Gastrocnemius medialis (tissue), 4 donors: ENCODE measurements at regions not wholly inside any gene's neighbourhood (a gene's known extent, or its start where the extent isn't known, plus 50 kb on each side); places are given as distances from the start of the nearest gene placed in this dataset.

Source experiments
- ATAC-seq, 2 donors: fragments of 150-250 bp; one replicate each; pipeline ENCODE4 v1.9.1; 2016
- DNase-seq, 2 donors: peaks; one replicate each; pipeline ENCODE4 v3.0.0-alpha.2; 2019
- H3K27ac ChIP-seq, 4 donors: fragments of 200-600 bp; sonication (generic); 1 replicate in 1 of 4; 2 replicates in 3 of 4; pipeline ENCODE4 v1.5.1; 2016 to 2018; ENCODE audit warnings: mild to moderate bottlenecking in 2 of 4, moderate library complexity in 1 of 4
- H3K27me3 ChIP-seq, 3 donors: fragments of 200-600 bp; sonication (generic) in 2 of 3; 1 replicate in 1 of 3; 2 replicates in 2 of 3; pipeline versions ENCODE4 v1.5.1 to v1.6.0; 2016 to 2019; ENCODE audit warnings: mild to moderate bottlenecking in 1 of 3, moderate library complexity in 1 of 3
- H3K36me3 ChIP-seq, 2 donors: fragments of 200-600 bp; sonication (generic) in 1 of 2; one replicate each; pipeline ENCODE4 v1.5.1; 2017 to 2018
- H3K4me1 ChIP-seq, 2 donors: fragments of 200-600 bp; sonication (generic) in 1 of 2; one replicate each; pipeline ENCODE4 v1.5.1; 2016 to 2017; ENCODE audit warnings: mild to moderate bottlenecking in 2 of 2
- H3K4me3 ChIP-seq, 4 donors: fragments of 200-600 bp; sonication (generic) in 3 of 4; 1 replicate in 1 of 4; 2 replicates in 3 of 4; pipeline ENCODE4 v1.5.1; 2016 to 2019; ENCODE audit warnings: mild to moderate bottlenecking in 2 of 4
- H3K9me3 ChIP-seq, 3 donors: fragments of 200-600 bp; sonication (generic) in 2 of 3; 1 replicate in 1 of 3; 2 replicates in 2 of 3; pipeline ENCODE4 v1.5.1; 2016 to 2019
- CTCF ChIP-seq, 5 experiments: fragments of 450-650 bp in 3 of 5; fragments of 200-600 bp in 2 of 5; sonication (generic) in 2 of 5; IDR thresholded peaks in 4 of 5; conservative IDR thresholded peaks in 1 of 5; 1 replicate in 4 of 5; 2 replicates in 1 of 5; pipeline ENCODE4 v1.5.1; 2016 to 2019; ENCODE audit warnings: antibody characterized with exemption in 5 of 5, mild to moderate bottlenecking in 3 of 5, moderate library complexity in 3 of 5
- POLR2A ChIP-seq, 2 donors: fragments of 450-650 bp; IDR thresholded peaks; one replicate each; pipeline ENCODE4 v1.6.1; 2017; ENCODE audit warnings: antibody characterized with exemption in 2 of 2, mild to moderate bottlenecking in 2 of 2, moderate library complexity in 2 of 2
- in situ Hi-C, 4 donors: fragments of 200-750 bp; cut with MboI; loops; one replicate each; pipeline versions ENCODE4 v1.15.0 to v1.8.0; 2017; ENCODE audit warnings: low sequenced_read_pairs in 4 of 4
- intact Hi-C: fragments of 100-400 bp; cut with DNase I; formaldehyde crosslinking; loops from one replicate; pipeline ENCODE4 v1.15.1; 2023; ENCODE audit warnings: low total_unique reads

- intact Hi-C loops: no loop called here
Measured at GRCh38 chr3:63048367-63049326, 173.4 kb upstream of the CADPS start.

GRCh38 chr3:63050548-63051177 lies 175.4 kb upstream of the CADPS start:
- intact Hi-C loops (no loop called here), in situ Hi-C loops (no loop called here)
- DNase-seq (no peak), ATAC-seq (no peak)
- TF ChIP-seq CTCF (IDR thresholded peaks at IDR 0.05 in 4 of 5, conservative IDR thresholded peaks at IDR 0.05 in 1 of 5): no peak
- no peak for TF ChIP-seq POLR2A (IDR thresholded peaks at IDR 0.05)
- Histone ChIP-seq H3K9me3 (no peaks in the 10 kb centered on the region), H3K36me3 (no peaks in the 10 kb centered on the region), H3K4me1 (no peaks in the 10 kb centered on the region), H3K27ac (no peak overlapping the region), H3K27me3 (no peaks in the 10 kb centered on the region), H3K4me3 (no peak overlapping the region)

More at GRCh38 chr3:63048367-63049326, 173.4 kb upstream of the CADPS start:
- ATAC-seq: no peak
- no peak overlapping the region for H3K27ac ChIP-seq
- no peaks in the 10 kb centered on the region for H3K36me3 ChIP-seq
- no peaks in the 10 kb centered on the region for H3K4me1 ChIP-seq
- no peak for DNase-seq
- TF ChIP-seq POLR2A (IDR thresholded peaks at IDR 0.05) (no peak), CTCF (IDR thresholded peaks at IDR 0.05 in 4 of 5, conservative IDR thresholded peaks at IDR 0.05 in 1 of 5) (no peak)
- H3K9me3 ChIP-seq: no peaks in the 10 kb centered on the region
- H3K4me3 ChIP-seq: no peak overlapping the region
- no peaks in the 10 kb centered on the region for H3K27me3 ChIP-seq
- in situ Hi-C loops: no loop called here

GRCh38 chr3:63051920-63052319 lies 176.7 kb upstream of the CADPS start:
- intact Hi-C loops: no loop called here
- Histone ChIP-seq H3K9me3 (no peaks in the 10 kb centered on the region), H3K27me3 (no peaks in the 10 kb centered on the region), H3K27ac (no peak overlapping the region), H3K36me3 (no peaks in the 10 kb centered on the region), H3K4me3 (no peak overlapping the region), H3K4me1 (no peaks in the 10 kb centered on the region)
- no peak for TF ChIP-seq POLR2A (IDR thresholded peaks at IDR 0.05)
- TF ChIP-seq CTCF (IDR thresholded peaks at IDR 0.05 in 4 of 5, conservative IDR thresholded peaks at IDR 0.05 in 1 of 5): no peak
- DNase-seq: no peak
- in situ Hi-C loops: no loop called here
- ATAC-seq: no peak

GRCh38 chr3:63056932-63057331 lies 181.7 kb upstream of the CADPS start:
- ATAC-seq (no peak), DNase-seq (no peak)
- H3K4me1 ChIP-seq: no peaks in the 10 kb centered on the region
- H3K9me3 ChIP-seq: no peaks in the 10 kb centered on the region
- H3K4me3 ChIP-seq: no peak overlapping the region
- TF ChIP-seq POLR2A (IDR thresholded peaks at IDR 0.05): no peak
- TF ChIP-seq CTCF (IDR thresholded peaks at IDR 0.05 in 4 of 5, conservative IDR thresholded peaks at IDR 0.05 in 1 of 5): no peak
- no peaks in the 10 kb centered on the region for H3K27me3 ChIP-seq
- no peaks in the 10 kb centered on the region for H3K36me3 ChIP-seq
- in situ Hi-C loops (no loop called here), intact Hi-C loops (no loop called here)
- H3K27ac ChIP-seq: no peak overlapping the region
